ENCODE measurements at regions not wholly inside any gene's neighbourhood (a gene's known extent, or its start where the extent isn't known, plus 50 kb on each side); places are given as distances from the start of the nearest gene placed in this dataset.

GRCh38 chr3:8182904-8183303 lies 318.7 kb upstream of the LMCD1 start:
- no peak overlapping the region for H3K4me3 ChIP-seq (replicated peaks; ENCODE audit: low read depth, low read length)
- TF ChIP-seq CTCF (IDR thresholded peaks at IDR 0.05; ENCODE audit: low read length, missing control alignments) = no peak
- no peak for DNase-seq (ENCODE audit: low read depth)

- no peak overlapping the region for H3K4me3 ChIP-seq (replicated peaks; ENCODE audit: low read depth, low read length)
- TF ChIP-seq CTCF (IDR thresholded peaks at IDR 0.05; ENCODE audit: low read length, missing control alignments) = no peak
These were observed 318.0 kb upstream of the LMCD1 start for GRCh38 chr3:8183627-8184026.

GRCh38 chr3:8186213-8186612 lies 315.4 kb upstream of the LMCD1 start:
- no peak for TF ChIP-seq CTCF (IDR thresholded peaks at IDR 0.05; ENCODE audit: low read length, missing control alignments)
- DNase-seq (ENCODE audit: low read depth) = no peak
- H3K4me3 ChIP-seq (replicated peaks; ENCODE audit: low read depth, low read length) = no peak overlapping the region

More at GRCh38 chr3:8183627-8184026, 318.0 kb upstream of the LMCD1 start:
- DNase-seq (ENCODE audit: low read depth) = no peak

DNA sequence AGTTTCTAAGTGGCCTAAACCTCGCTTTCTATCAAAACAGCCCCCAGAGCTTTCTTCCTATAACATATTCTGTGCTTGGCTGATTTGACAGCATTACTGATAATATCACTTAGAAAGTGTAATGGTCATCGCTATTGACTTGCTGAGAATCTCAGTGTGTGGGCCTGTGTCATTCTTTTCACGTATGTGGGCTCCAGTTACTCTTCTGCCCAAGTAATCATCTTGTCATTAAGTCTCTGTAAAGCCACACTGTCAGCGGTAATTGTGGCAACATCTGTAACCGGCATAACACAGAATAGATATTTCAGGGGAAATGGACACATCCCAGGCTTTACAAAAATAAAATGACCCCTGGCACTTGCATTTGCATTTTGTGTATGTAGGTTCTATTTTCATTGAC lies 313.6 kb upstream of the LMCD1 start:
- no peak for DNase-seq (ENCODE audit: low read depth)
- no peak for TF ChIP-seq CTCF (IDR thresholded peaks at IDR 0.05; ENCODE audit: low read length, missing control alignments)
- no peak overlapping the region for H3K4me3 ChIP-seq (replicated peaks; ENCODE audit: low read depth, low read length)

GRCh38 chr3:8189051-8189450 lies 312.6 kb upstream of the LMCD1 start:
- no peak for TF ChIP-seq CTCF (IDR thresholded peaks at IDR 0.05; ENCODE audit: low read length, missing control alignments)
- H3K4me3 ChIP-seq (replicated peaks; ENCODE audit: low read depth, low read length) = no peak overlapping the region
- no peak for DNase-seq (ENCODE audit: low read depth)

DNA sequence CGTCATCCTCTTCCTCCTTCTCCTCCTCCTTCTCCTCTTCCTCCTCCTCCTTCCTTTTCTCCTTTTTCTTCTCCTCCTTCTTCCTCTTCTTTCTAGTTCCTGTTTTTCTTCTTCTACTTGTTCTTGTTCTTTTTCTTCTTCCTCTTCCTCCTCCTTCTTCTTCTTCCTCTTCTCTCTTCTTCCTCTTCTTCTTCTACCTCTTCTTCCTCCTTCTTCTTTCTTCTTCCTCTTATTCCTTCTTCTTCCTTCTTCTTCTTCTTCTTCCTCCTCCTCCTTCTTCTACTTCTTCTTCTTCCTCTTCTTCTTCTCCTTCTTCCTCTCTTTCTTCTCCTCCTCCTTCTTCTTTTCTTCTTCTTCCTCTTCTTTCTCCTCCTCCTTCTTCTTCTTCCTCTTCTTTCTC lies 310.2 kb upstream of the LMCD1 start:
- no peak for DNase-seq (ENCODE audit: low read depth)
- no peak for TF ChIP-seq CTCF (IDR thresholded peaks at IDR 0.05; ENCODE audit: low read length, missing control alignments)
- no peak overlapping the region for H3K4me3 ChIP-seq (replicated peaks; ENCODE audit: low read depth, low read length)

- no peak for DNase-seq (ENCODE audit: low read depth)
- no peak for TF ChIP-seq CTCF (IDR thresholded peaks at IDR 0.05; ENCODE audit: low read length, missing control alignments)
These were observed 304.2 kb upstream of the LMCD1 start for GRCh38 chr3:8197384-8197783.

More at GRCh38 chr3:8197384-8197783, 304.2 kb upstream of the LMCD1 start:
- H3K4me3 ChIP-seq (replicated peaks; ENCODE audit: low read depth, low read length) = no peak overlapping the region
